ENCODE measurements at regions not wholly inside any gene's neighbourhood (a gene's known extent, or its start where the extent isn't known, plus 50 kb on each side); places are given as distances from the start of the nearest gene placed in this dataset.

GRCh38 chr13:40017662-40018262 lies 362.3 kb downstream of the COG6 start:
- no peak overlapping the region for H2AFZ ChIP-seq (ENCODE audit: insufficient read depth, low read depth, low read length, poor library complexity, severe bottlenecking)
- no peak overlapping the region for H3K4me2 ChIP-seq (replicated peaks; ENCODE audit: extremely low read depth, low read length, poor library complexity, severe bottlenecking)
- no peak overlapping the region for H3K9ac ChIP-seq (ENCODE audit: insufficient read depth, low read length, poor library complexity, severe bottlenecking)
- Mint-ChIP-seq H3K36me3 (no peaks in the 10 kb centered on the region), H3K9me3 (peaks cover 0 to 4% (median under 1%) of the 10 kb centered on the region in 7 donors), H3K27ac (no peak overlapping the region), H3K4me3 (no peak overlapping the region), H3K4me1 (no peaks in the 10 kb centered on the region), H3K27me3 (ENCODE audit: low read depth in 3 of 3) (peaks cover 0 to 3% (median 2%) of the 10 kb centered on the region in 3 donors)
- H3K4me1 ChIP-seq (ENCODE audit: control insufficient read depth in 1 of 2, insufficient read depth in 2 of 2, low read length in 2 of 2), result no peaks in the 10 kb centered on the region
- 100% methylated on average over 3 of the region's 6 CpGs for WGBS (ENCODE audit: insufficient coverage)
- no peaks in the 10 kb centered on the region for H3K36me3 ChIP-seq (replicated peaks in 1 of 2; ENCODE audit: control insufficient read depth in 1 of 2, insufficient read depth in 2 of 2, low read length in 2 of 2)
- no peak overlapping the region for H3K27ac ChIP-seq (ENCODE audit: low read depth in 1 of 2, low read length in 2 of 2)
- no peaks in the 10 kb centered on the region for H4K20me1 ChIP-seq (ENCODE audit: insufficient read depth, low read length)
- no peaks in the 10 kb centered on the region for H3K9me3 ChIP-seq (replicated peaks in 1 of 2; ENCODE audit: control insufficient read depth in 1 of 2, insufficient read depth in 1 of 2, low read length in 2 of 2)
- TF ChIP-seq CTCF (IDR thresholded peaks at IDR 0.05), result no peak
- DNase-seq, result no peak
- no peak overlapping the region for H3K4me3 ChIP-seq (replicated peaks in 1 of 3; ENCODE audit: low read depth in 2 of 3, low read length in 3 of 3)
- intact Hi-C loops (cut with micrococcal nuclease), result no loop called here
- no peaks in the 10 kb centered on the region for H3K27me3 ChIP-seq (ENCODE audit: control insufficient read depth in 2 of 2, insufficient read depth in 2 of 2, low read length in 2 of 2)
- no peaks in the 10 kb centered on the region for H3K79me2 ChIP-seq (ENCODE audit: insufficient read depth, low read length)

- Histone ChIP-seq H3K36me3 (replicated peaks in 1 of 2; ENCODE audit: control insufficient read depth in 1 of 2, insufficient read depth in 2 of 2, low read length in 2 of 2) (no peaks in the 10 kb centered on the region), H3K27me3 (ENCODE audit: control insufficient read depth in 2 of 2, insufficient read depth in 2 of 2, low read length in 2 of 2) (no peaks in the 10 kb centered on the region), H3K27ac (ENCODE audit: low read depth in 1 of 2, low read length in 2 of 2) (no peak overlapping the region), H3K4me1 (ENCODE audit: control insufficient read depth in 1 of 2, insufficient read depth in 2 of 2, low read length in 2 of 2) (no peaks in the 10 kb centered on the region), H3K9ac (ENCODE audit: insufficient read depth, low read length, poor library complexity, severe bottlenecking) (no peak overlapping the region), H4K20me1 (ENCODE audit: insufficient read depth, low read length) (no peaks in the 10 kb centered on the region), H3K4me2 (replicated peaks; ENCODE audit: extremely low read depth, low read length, poor library complexity, severe bottlenecking) (no peak overlapping the region), H3K9me3 (replicated peaks in 1 of 2; ENCODE audit: control insufficient read depth in 1 of 2, insufficient read depth in 1 of 2, low read length in 2 of 2) (no peaks in the 10 kb centered on the region), H2AFZ (ENCODE audit: insufficient read depth, low read depth, low read length, poor library complexity, severe bottlenecking) (no peak overlapping the region), H3K4me3 (replicated peaks in 1 of 3; ENCODE audit: low read depth in 2 of 3, low read length in 3 of 3) (no peak overlapping the region), H3K79me2 (ENCODE audit: insufficient read depth, low read length) (no peaks in the 10 kb centered on the region)
- no peak overlapping the region for H3K27ac Mint-ChIP-seq
- peaks cover 0 to 5% (median 0%) of the 10 kb centered on the region in 7 donors for H3K9me3 Mint-ChIP-seq
- no peak for TF ChIP-seq CTCF (IDR thresholded peaks at IDR 0.05)
- no peak overlapping the region for H3K4me3 Mint-ChIP-seq
- no peak for DNase-seq
- no peaks in the 10 kb centered on the region for H3K36me3 Mint-ChIP-seq
- H3K4me1 Mint-ChIP-seq, result no peaks in the 10 kb centered on the region
- WGBS (ENCODE audit: insufficient coverage), result no CpG with 5 or more reads among the region's 3 CpGs
- H3K27me3 Mint-ChIP-seq (ENCODE audit: low read depth in 3 of 3), result no peaks in the 10 kb centered on the region
- intact Hi-C loops (cut with micrococcal nuclease), result no loop called here
Measured at GRCh38 chr13:40023595-40024203, 368.2 kb downstream of the COG6 start.
